NCI-H2227 (cell line): ENCODE measurements at regions not wholly inside any gene's neighbourhood (a gene's known extent, or its start where the extent isn't known, plus 50 kb on each side); places are given as distances from the start of the nearest gene placed in this dataset.

Experiments
- DNase-seq: peaks from one replicate; lab custom pipeline; 2025; ENCODE audit not compliant: unreplicated experiment; lab: John Stamatoyannopoulos, UW

GRCh38 chr10:83926606-83927005 is 212.7 kb upstream of the GHITM start:
- DNase-seq = no peak

- DNase-seq = no peak
These were observed 212.1 kb upstream of the GHITM start for GRCh38 chr10:83927166-83927565.

GRCh38 chr10:83929399-83929798 is 209.9 kb upstream of the GHITM start:
- DNase-seq = no peak

- no peak for DNase-seq
These were observed 207.6 kb upstream of the GHITM start for GRCh38 chr10:83931669-83932068.

GRCh38 chr10:83932245-83932644 is 207.1 kb upstream of the GHITM start:
- DNase-seq = no peak

- DNase-seq = no peak
These were observed 205.2 kb upstream of the GHITM start for GRCh38 chr10:83934062-83934461.

GRCh38 chr10:83934641-83935338 is 204.5 kb upstream of the GHITM start:
- no peak for DNase-seq

- no peak for DNase-seq
These were observed 204.0 kb upstream of the GHITM start for GRCh38 chr10:83935339-83935736.

GRCh38 chr10:83935911-83936310 is 203.4 kb upstream of the GHITM start:
- peak; percentile 63 for DNase-seq

GRCh38 chr10:83937161-83937560 is 202.1 kb upstream of the GHITM start:
- no peak for DNase-seq

- no peak for DNase-seq
These were observed 201.5 kb upstream of the GHITM start for GRCh38 chr10:83937826-83938225.

GRCh38 chr10:83941189-83941588 is 198.1 kb upstream of the GHITM start:
- no peak for DNase-seq

- no peak for DNase-seq
These were observed 196.9 kb upstream of the GHITM start for GRCh38 chr10:83942410-83942809.

GRCh38 chr10:83943049-83943448 is 196.3 kb upstream of the GHITM start:
- DNase-seq = no peak

- no peak for DNase-seq
These were observed 195.4 kb upstream of the GHITM start for GRCh38 chr10:83943920-83944319.

- DNase-seq = peak; percentile 26
These were observed 193.2 kb upstream of the GHITM start for GRCh38 chr10:83945982-83946718.

GRCh38 chr10:83952314-83952713 is 187.0 kb upstream of the GHITM start:
- DNase-seq = peak; percentile 8

GRCh38 chr10:83953589-83953988 is 185.7 kb upstream of the GHITM start:
- DNase-seq = no peak

- no peak for DNase-seq
These were observed 185.0 kb upstream of the GHITM start for GRCh38 chr10:83954193-83954799.

- DNase-seq = no peak
These were observed 183.9 kb upstream of the GHITM start for GRCh38 chr10:83955406-83955805.

GRCh38 chr10:83957168-83957947 is 182.0 kb upstream of the GHITM start:
- DNase-seq = no peak
